KBM-7 (cell line): ENCODE measurements at regions not wholly inside any gene's neighbourhood (a gene's known extent, or its start where the extent isn't known, plus 50 kb on each side); places are given as distances from the start of the nearest gene placed in this dataset.

Experiments used
- DNase-seq: peaks from one replicate; pipeline ENCODE4 v3.0.0-alpha.2; 2015
- in situ Hi-C: fragments of 300-500 bp; cut with MboI; formaldehyde crosslinking; loops from 2 replicates; pipeline ENCODE4 v1.14.3; 2020; ENCODE audit warnings: low sequenced_read_pairs, low pct_unique_long_range_greater_than_20kb, mixed read lengths

DNA sequence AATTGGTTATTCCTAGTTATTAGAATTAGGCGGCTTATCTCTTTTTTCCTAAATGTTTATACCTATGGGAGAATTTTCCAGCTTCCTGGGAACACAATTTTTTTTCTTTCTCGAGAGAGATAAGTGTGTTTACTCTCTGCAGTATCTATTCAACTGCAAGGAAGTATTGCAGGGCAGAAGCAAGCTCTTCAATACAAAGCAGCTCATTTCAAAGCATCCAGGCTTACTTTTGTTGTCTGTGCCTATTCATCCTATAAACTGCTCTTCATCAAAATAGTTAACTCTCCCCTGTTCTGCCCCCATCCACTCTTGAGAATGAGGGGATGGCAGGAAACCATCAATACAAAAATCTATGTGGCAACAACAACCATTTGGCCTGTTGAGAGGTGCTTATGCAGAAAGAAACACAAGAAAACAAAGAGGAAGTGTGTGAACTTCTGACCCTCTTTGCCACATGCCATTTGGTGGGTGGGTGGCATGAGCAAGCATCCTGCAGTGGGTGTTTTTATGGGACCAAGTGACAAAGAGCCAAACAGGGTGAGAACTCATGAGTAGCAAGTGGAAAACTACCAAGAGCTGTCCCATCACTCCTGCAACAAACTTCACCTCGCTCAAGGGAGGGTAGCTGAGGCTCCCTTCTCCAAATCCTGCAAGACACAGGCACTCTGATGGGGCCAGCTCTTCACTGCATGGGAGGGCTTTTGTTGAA is 50.6 kb upstream of the MRPS6 start:
- DNase-seq, result peak; percentile 76
- in situ Hi-C loops, result no loop called here

DNA sequence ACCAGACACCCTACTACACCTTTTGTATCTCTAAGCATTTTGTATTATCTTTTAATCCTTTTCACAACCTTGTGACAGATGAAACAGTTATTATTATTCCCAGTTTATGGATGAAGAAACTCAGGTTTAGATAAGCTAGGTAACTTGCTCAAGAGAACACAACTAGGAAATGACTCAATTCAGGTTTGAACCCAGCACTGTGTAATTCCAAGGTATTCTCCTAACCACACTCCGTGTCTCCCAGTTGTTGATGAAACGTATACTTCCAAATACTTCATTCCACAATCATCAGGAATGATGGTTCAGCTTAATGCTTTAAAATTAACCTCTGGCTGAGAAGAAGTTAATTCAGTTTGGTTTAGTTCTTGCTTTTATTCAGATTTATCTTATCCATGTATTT is 51.7 kb upstream of the MRPS6 start:
- in situ Hi-C loops, result no loop called here
- no peak for DNase-seq

DNA sequence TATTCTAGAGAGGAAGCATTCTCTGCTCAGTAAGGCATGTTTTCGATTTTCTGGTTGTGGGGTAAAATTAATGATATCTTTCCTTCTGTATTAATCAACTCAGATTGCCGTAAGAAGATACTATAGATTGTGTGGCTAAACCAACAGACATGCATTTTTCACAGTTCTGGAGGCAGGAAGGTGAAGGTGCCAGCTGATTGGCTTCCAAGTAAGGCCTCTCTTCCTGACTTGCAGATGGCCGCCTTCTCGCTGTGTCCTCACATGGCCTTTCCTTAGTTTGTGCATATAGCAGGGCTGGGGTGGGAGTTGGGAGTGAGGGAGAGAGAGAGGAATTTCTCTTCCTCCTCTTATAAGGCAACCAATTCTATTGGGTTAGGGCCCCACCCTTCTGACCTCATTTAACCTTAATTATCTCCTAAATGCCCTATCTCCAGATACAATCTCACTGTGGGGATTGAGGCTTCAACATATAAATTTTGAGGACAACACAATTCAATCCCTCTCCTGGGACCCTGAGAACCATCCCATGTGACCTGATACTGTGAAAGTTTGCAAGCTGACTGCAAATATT is 52.3 kb upstream of the MRPS6 start:
- DNase-seq, result peak; percentile 24
- in situ Hi-C loops, result no loop called here

GRCh38 chr21:34020005-34020847 is 53.2 kb upstream of the MRPS6 start:
- peak; percentile 72 for DNase-seq
- in situ Hi-C loops, result no loop called here

DNA sequence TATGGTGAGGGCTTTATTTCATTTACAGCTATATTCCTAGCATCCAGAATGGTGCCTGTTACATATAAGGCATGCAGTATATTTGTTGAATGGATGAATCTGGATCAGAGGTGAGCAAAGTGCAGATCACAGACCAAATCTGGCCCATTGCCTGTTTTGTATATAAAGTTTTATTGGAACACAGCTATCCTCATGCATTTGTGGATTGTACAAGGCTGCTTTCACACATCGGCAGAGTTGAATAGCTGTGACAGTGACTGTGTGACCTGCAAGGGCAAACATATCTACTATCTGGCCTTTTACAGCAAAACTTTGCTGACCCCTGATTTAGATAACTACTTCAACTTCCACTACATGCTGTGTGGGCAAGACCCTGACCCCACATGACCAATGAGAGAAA is 54.0 kb upstream of the MRPS6 start:
- in situ Hi-C loops, result no loop called here
- no peak for DNase-seq

- in situ Hi-C loops, result no loop called here
- DNase-seq, result no peak
These were observed 54.5 kb upstream of the MRPS6 start for GRCh38 chr21:34018910-34019309.

- in situ Hi-C loops, result no loop called here
- DNase-seq, result no peak
These were observed 55.2 kb upstream of the MRPS6 start for GRCh38 chr21:34018185-34018584.

DNA sequence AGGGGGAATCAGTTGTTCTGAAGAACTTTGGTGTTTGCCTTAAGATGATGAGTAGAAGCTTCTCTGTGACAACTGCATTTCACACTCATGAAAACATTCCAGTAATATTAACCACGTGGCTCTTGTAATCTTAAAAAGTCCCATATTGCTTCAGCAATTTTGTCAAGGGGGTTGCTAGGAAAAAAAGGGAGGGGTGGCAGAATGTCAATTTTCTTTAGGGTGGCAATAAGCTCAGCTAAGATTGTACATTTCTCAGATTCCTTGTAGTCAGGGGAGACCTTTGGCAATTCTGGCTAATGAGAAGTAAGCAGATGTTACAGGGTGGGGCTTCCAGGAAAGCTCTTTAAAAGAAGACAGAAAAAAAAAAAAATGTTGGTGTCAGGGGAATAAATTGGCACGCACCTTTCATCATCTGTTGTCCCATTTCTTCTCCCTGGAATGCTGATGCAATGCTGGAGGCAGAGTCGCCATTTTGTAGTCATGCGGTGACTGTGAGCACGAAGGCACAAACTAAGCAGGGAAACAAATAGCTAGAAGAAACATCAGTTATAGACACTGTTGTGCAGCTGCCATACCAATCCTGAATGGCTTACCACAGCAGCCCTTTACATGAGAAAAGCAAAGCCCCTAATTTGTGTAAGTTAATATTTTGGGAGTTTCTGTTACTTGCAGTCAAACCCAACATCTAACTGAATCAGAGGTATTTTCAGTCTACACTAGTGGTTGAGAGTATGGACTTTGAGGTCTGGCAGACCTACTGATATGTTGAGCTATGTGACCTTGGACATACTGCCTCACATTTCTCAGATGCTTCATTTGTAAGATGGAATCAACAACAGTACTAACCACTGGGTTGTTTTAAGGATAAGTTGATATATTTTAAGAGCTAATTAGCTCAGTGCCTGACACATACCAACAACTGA is 56.1 kb upstream of the MRPS6 start:
- DNase-seq, result no peak
- in situ Hi-C loops, result no loop called here

- in situ Hi-C loops, result no loop called here
- DNase-seq, result no peak
These were observed 60.7 kb upstream of the MRPS6 start for GRCh38 chr21:34012640-34013039.

DNA sequence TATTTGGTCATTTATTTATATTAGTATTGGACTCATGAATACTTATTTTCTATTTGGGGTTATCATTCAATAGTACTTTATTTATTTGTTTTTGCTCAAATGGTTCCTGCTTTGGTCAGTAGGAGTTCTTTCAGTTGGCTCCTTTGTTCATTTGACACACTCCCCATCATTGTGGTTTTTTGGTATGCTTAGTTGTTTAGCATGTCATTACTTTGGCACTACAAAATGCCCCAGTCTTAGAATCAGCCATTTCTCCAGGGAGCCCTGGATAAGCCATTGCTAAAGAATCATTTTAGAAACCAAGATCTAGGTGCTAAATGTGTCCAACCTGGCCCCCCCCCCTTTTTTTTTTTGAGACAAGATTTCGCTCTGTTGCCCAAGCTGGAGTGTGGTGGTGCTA is 61.7 kb upstream of the MRPS6 start:
- no peak for DNase-seq
- in situ Hi-C loops, result no loop called here

DNA sequence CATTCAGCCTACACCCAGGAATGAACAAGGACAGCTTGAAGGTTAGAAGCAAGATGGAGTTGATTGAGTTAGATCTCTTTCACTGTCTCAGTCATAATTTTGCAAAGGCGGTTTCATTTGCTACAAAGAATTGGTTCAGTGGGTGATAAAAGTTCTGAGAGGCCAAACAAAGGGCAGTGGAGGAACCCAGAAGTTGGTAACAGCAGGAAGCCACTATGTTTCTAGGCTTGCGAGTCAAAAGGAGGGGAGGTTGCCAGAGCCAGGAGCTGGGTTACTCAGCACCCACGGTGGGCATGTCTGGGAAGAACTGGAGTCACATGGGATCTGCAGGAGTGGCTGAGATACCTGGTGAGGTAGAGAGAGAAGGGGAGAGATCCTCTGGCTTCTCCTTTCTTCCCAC is 64.2 kb upstream of the MRPS6 start:
- in situ Hi-C loops, result loop anchor here (10.0 kb wide), 1 partner anchor 56 kb away; no protein-coding TSS in a partner anchor
- DNase-seq, result no peak

DNA sequence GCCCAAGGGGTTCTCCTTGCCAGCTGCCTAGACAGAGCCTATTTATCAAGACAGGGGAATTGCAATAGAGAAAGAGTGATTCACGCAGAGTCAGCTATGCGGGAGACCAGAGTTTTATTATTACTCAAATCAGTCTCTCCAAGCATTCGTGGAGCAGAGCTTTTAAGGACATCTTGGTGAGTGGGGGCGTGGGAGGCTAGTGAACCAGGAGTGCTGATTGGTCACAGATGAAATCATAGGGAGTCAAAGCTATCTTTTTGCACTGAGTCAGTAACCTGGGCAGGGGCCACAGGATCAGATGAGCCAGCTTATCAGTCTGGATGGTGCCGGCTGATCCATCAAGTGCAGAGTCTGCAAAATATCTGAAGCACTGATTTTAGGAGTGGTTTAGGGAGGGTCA is 64.8 kb upstream of the MRPS6 start:
- in situ Hi-C loops, result loop anchor here (10.0 kb wide), 1 partner anchor 56 kb away; no protein-coding TSS in a partner anchor
- DNase-seq, result no peak

- DNase-seq, result no peak
- in situ Hi-C loops, result loop anchor here (10.0 kb wide), 1 partner anchor 58 kb away; no protein-coding TSS in a partner anchor
These were observed 66.7 kb upstream of the MRPS6 start for GRCh38 chr21:34006611-34007168.

DNA sequence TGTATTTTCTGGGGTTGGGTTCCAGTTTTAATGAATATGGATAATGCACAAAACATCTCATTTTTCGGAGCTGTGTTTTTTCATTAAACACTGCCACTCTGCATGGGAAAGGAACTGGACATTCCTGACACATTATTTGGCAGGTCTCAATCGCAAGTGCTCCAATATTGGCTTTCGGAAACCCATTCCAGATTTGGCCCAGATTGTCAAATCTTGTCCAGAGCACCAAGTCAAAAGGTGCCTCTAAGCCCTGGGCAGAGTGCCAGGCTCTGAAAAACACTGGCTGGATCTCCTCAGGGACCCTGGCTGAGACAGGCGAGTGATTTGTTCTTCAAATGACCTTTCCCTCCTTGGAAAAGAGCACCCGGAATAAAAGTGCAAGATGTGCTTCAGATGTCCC is 68.4 kb upstream of the MRPS6 start:
- no peak for DNase-seq
- in situ Hi-C loops, result loop anchor here (10.0 kb wide), 1 partner anchor 60 kb away; no protein-coding TSS in a partner anchor

DNA sequence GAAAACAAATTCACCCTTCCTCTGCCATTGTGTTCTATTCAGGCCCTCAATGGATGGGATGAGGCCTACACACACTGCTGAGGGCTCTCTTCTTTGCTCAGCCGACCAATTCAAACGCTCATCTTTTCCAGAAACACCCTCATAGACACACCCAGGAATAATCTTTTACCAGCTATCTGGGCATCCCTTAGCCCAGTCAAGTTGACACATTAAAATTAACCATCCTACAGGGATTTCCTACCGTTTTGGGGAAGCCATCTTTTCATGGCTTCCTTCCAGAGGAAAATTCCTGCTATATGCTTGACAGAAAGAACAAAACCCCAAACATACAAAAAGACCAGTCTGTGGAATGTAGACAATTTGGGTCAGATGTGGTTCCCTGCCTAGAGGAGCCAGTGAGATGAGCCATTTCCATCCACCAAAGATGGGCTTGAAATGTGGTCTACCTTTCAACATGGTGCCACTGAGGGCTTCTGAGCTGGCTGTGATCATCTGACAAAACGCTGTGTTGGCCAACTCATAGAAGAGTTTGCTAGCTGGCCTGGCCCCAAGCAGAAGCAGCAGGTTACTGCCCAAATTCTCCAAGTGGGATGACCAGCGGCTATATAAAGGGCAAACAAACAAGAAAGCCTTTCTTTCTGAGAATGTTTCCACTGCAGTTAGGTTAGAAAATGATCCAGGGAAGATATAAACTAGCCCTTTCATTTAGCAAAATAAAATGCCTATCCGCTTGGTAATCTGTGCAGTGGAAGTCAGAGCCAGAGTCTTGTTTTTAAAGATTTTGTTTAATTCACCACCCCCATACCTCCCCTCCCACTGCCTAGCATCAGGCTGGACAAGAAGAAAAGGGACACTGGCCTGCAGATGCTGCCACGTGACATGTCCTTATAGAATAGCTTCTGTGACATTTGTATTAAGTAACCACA is 69.1 kb upstream of the MRPS6 start:
- no peak for DNase-seq

GRCh38 chr21:34003428-34003827 is 70.0 kb upstream of the MRPS6 start:
- DNase-seq, result no peak
- in situ Hi-C loops, result loop anchor here (10.0 kb wide), 1 partner anchor 61 kb away; no protein-coding TSS in a partner anchor

More for the DNA sequence above, 69.1 kb upstream of the MRPS6 start:
- in situ Hi-C loops, result loop anchor here (10.0 kb wide), 1 partner anchor 61 kb away; no protein-coding TSS in a partner anchor

- in situ Hi-C loops, result loop anchor here (10.0 kb wide), 1 partner anchor 64 kb away; no protein-coding TSS in a partner anchor
- DNase-seq, result no peak
These were observed 73.0 kb upstream of the MRPS6 start for GRCh38 chr21:34000375-34000774.

GRCh38 chr21:33998809-33999208 is 74.6 kb upstream of the MRPS6 start:
- DNase-seq, result no peak
- in situ Hi-C loops, result no loop called here
